ENCODE measurements at regions not wholly inside any gene's neighbourhood (a gene's known extent, or its start where the extent isn't known, plus 50 kb on each side); places are given as distances from the start of the nearest gene placed in this dataset.
A peak's percentile ranks its signal among the peaks of the same experiment; 100 is the strongest.

- H3K27ac ChIP-seq = no peak overlapping the region
- no peaks in the 10 kb centered on the region for H3K27me3 ChIP-seq (ENCODE audit: insufficient read depth, low read depth, severe bottlenecking)
- no peak for DNase-seq
- no peak overlapping the region for H3K4me3 ChIP-seq (ENCODE audit: low read depth, low read length)
- no peak for TF ChIP-seq CTCF (IDR thresholded peaks at IDR 0.05; ENCODE audit: low read depth, low read length)
- no peaks in the 10 kb centered on the region for H3K9me3 ChIP-seq (ENCODE audit: severe bottlenecking)
- H3K36me3 ChIP-seq = no peaks in the 10 kb centered on the region
Measured at GRCh38 chr12:127273626-127274025, 993.3 kb upstream of the TMEM132C start.

GRCh38 chr12:127275416-127275815, 991.6 kb upstream of the TMEM132C start:
- no peak overlapping the region for H3K27ac ChIP-seq
- DNase-seq = no peak
- H3K27me3 ChIP-seq (ENCODE audit: insufficient read depth, low read depth, severe bottlenecking) = peaks cover 3% of the 10 kb centered on the region
- H3K4me3 ChIP-seq (ENCODE audit: low read depth, low read length) = no peak overlapping the region
- H3K9me3 ChIP-seq (ENCODE audit: severe bottlenecking) = no peaks in the 10 kb centered on the region
- H3K36me3 ChIP-seq = no peaks in the 10 kb centered on the region
- TF ChIP-seq CTCF (IDR thresholded peaks at IDR 0.05; ENCODE audit: low read depth, low read length) = no peak

GRCh38 chr12:127277882-127278281, 989.1 kb upstream of the TMEM132C start:
- DNase-seq = no peak
- Histone ChIP-seq H3K4me3 (ENCODE audit: low read depth, low read length) (no peak overlapping the region), H3K9me3 (ENCODE audit: severe bottlenecking) (no peaks in the 10 kb centered on the region), H3K27ac (no peak overlapping the region), H3K36me3 (no peaks in the 10 kb centered on the region), H3K27me3 (ENCODE audit: insufficient read depth, low read depth, severe bottlenecking) (peaks cover 3% of the 10 kb centered on the region)
- no peak for TF ChIP-seq CTCF (IDR thresholded peaks at IDR 0.05; ENCODE audit: low read depth, low read length)

GRCh38 chr12:127278351-127278750, 988.6 kb upstream of the TMEM132C start:
- no peak for DNase-seq
- Histone ChIP-seq H3K9me3 (ENCODE audit: severe bottlenecking) (no peaks in the 10 kb centered on the region), H3K27me3 (ENCODE audit: insufficient read depth, low read depth, severe bottlenecking) (peaks cover 3% of the 10 kb centered on the region), H3K27ac (no peak overlapping the region), H3K4me3 (ENCODE audit: low read depth, low read length) (no peak overlapping the region), H3K36me3 (no peaks in the 10 kb centered on the region)
- no peak for TF ChIP-seq CTCF (IDR thresholded peaks at IDR 0.05; ENCODE audit: low read depth, low read length)

GRCh38 chr12:127280393-127281275, 986.3 kb upstream of the TMEM132C start:
- Histone ChIP-seq H3K27ac (no peak overlapping the region), H3K4me3 (ENCODE audit: low read depth, low read length) (no peak overlapping the region), H3K36me3 (no peaks in the 10 kb centered on the region), H3K27me3 (ENCODE audit: insufficient read depth, low read depth, severe bottlenecking) (peaks cover 3% of the 10 kb centered on the region), H3K9me3 (ENCODE audit: severe bottlenecking) (no peaks in the 10 kb centered on the region)
- peak; percentile 72 for DNase-seq
- peak; percentile 99 for TF ChIP-seq CTCF (IDR thresholded peaks at IDR 0.05; ENCODE audit: low read depth, low read length)
